ENCODE measurements at regions not wholly inside any gene's neighbourhood (a gene's known extent, or its start where the extent isn't known, plus 50 kb on each side); places are given as distances from the start of the nearest gene placed in this dataset.

GRCh38 chr13:63651394-63651793 lies 2235.7 kb upstream of the PCDH20 start:
- ChIA-PET POLR2A (no interaction called here), SMC1A (ENCODE audit: uncharacterized antibody, unreplicated experiment) (no interaction called here), RAD21 (ENCODE audit: unreplicated experiment) (no interaction called here), CTCF (no interaction called here)
- no TSS peak for BruUV-seq (replicated peaks)
- Histone ChIP-seq H3K9ac (ENCODE audit: control insufficient read depth, insufficient read depth, low read length) (no peak overlapping the region), H3K27ac (ENCODE audit: control insufficient read depth, insufficient read depth) (no peak overlapping the region), H3K36me3 (ENCODE audit: control insufficient read depth in 2 of 2, insufficient read depth in 2 of 2, low read length in 1 of 2) (no peaks in the 10 kb centered on the region), H3K79me2 (ENCODE audit: control insufficient read depth, insufficient read depth, low read length) (no peaks in the 10 kb centered on the region), H3K4me2 (ENCODE audit: control insufficient read depth, insufficient read depth) (no peak overlapping the region), H2AFZ (ENCODE audit: control insufficient read depth, low read depth, low read length) (no peak overlapping the region), H3K4me3 (no peak overlapping the region), H3K4me1 (ENCODE audit: control insufficient read depth, insufficient read depth, low read length) (no peaks in the 10 kb centered on the region), H3K9me3 (replicated peaks; ENCODE audit: control insufficient read depth, insufficient read depth, low read length) (no peaks in the 10 kb centered on the region), H4K20me1 (ENCODE audit: control insufficient read depth, insufficient read depth) (no peaks in the 10 kb centered on the region), H3K27me3 (replicated peaks in 1 of 2; ENCODE audit: control insufficient read depth in 2 of 2, insufficient read depth in 2 of 2, low read length in 1 of 2) (no peaks in the 10 kb centered on the region)
- TF ChIP-seq HSF1 (IDR thresholded peaks at IDR 0.05; ENCODE audit: low read depth, low read length) = no peak
- TF ChIP-seq KLF5 (IDR thresholded peaks at IDR 0.05; ENCODE audit: partially characterized antibody) = no peak
- TF ChIP-seq SMC3 (IDR thresholded peaks at IDR 0.05; ENCODE audit: borderline replicate concordance, low read length) = no peak
- no peak for TF ChIP-seq CUX1 (IDR thresholded peaks at IDR 0.05; ENCODE audit: insufficient replicate concordance, low read depth, low read length)
- no peak for TF ChIP-seq ZNF687 (IDR thresholded peaks at IDR 0.05)
- no peak for TF ChIP-seq MXI1 (IDR thresholded peaks at IDR 0.05; ENCODE audit: low read depth, low read length)
- TF ChIP-seq HDAC6 (IDR thresholded peaks at IDR 0.05; ENCODE audit: unreplicated experiment) = no peak
- no peak for TF ChIP-seq KDM1A (IDR thresholded peaks at IDR 0.05; ENCODE audit: borderline replicate concordance)
- WGBS (ENCODE audit: insufficient coverage, insufficient replicate concordance, low lambda C conversion rate, missing lambda C conversion rate) = 100% methylated on average over 1 of the region's 1 CpG
- ATAC-seq (no peak), DNase-seq (ENCODE audit: low read depth, low spot score) (no peak), FAIRE-seq (no peak)
- in situ Hi-C loops (cut with MboI) (no loop called here), intact Hi-C loops (cut with micrococcal nuclease; ENCODE audit: unreplicated experiment) (no loop called here)
